Retinal pigment epithelial cell (primary cell): ENCODE measurements at regions not wholly inside any gene's neighbourhood (a gene's known extent, or its start where the extent isn't known, plus 50 kb on each side); places are given as distances from the start of the nearest gene placed in this dataset.

Source experiments
- DNase-seq: peaks from one replicate; pipeline ENCODE4 v3.0.0-alpha.2; 2010; ENCODE audit warnings: low read depth
- H3K4me3 ChIP-seq: 2 replicates; pipeline ENCODE4 v1.5.1; 2011; ENCODE audit warnings: mild to moderate bottlenecking, low read length, control low read depth, moderate library complexity
- CTCF ChIP-seq: conservative IDR thresholded peaks from 2 replicates; pipeline ENCODE4 v1.5.1; 2011; ENCODE audit warnings: low read depth, low read length, control low read depth, inconsistent platforms

DNA sequence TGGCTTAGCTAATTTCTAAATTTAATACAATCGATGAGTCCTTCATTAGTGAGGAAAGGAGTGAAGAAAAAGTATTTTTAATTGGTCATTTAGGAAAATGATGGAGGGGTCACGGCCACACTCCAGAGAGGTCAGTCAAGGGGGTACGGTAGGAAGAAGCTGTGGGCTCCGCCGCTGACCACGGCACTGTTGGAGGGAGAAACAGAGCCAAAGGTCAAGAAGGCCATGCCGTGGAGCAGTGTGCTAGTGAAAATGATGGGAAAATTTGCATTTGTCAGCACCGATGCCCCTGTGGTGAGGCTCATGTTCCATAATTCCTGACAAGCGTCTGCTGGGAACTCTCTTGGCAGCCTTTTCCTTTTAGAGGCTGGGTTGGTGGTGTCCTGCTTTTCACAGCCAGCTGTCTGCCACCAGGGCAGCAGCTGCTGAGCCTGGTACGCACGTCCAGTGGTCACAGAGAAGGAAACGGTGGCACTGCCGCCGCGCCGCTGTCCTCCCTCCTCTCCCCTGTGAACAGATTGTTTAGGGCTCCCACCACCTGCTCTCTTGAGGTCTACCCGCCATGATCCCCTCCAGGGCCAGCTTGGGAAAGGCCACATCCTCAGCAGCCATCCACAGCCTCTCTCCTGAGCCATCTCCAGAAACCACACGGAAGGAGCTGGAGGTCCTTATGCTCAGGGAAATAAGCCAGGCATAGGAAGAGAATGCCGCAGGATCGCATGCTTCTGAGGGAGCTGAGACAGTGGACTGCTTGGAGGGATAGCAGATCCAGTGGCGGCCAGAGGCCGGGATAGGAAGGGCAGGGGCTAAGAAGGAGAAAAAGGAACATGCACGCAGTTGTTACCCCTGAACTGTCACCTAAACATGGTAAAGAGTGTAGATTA is 263.7 kb upstream of the PPP2R2D start:
- no peak for TF ChIP-seq CTCF
- no peak for DNase-seq
- no peak overlapping the region for H3K4me3 ChIP-seq

DNA sequence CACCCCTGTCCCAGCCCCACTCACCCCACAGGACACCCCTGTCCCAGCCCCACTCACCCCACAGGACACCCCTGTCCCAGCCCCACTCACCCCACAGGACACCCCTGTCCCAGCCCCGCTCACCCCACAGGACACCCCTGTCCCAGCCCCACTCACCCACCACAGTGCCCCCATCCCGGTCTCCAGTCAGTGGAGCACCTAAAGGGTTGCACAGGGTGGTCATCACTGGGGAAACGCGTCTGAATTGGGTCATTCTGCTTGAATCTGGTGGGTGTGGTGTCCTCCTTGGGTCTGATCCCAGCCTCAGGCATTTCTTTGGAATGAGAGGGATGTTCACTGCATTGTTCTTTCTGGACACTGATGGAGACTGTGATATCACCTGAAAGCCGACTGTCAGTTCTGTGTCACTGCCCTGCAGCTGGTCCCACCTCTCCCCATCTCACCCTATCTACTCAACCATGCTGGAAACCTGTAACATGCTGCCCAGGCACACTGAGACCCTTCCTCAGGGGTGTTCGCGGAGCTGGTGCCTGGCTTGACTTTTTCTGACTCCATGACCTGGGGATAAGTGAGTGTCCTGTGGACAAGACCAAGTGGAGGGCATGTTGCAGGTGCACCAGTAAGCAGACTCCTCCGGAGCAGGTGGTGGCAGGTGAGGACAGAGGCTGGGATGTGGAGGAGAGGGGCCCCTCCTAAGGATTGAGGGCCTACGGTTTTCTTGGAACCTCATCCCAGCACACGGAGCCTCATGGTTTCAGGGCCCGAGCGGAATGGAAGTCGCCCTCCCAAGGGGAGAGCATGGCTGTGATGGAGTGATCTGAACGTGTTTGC is 262.5 kb upstream of the PPP2R2D start:
- no peak for TF ChIP-seq CTCF
- no peak overlapping the region for H3K4me3 ChIP-seq
- DNase-seq, result no peak

- no peak for TF ChIP-seq CTCF
- no peak overlapping the region for H3K4me3 ChIP-seq
- DNase-seq, result no peak
These were observed 261.9 kb upstream of the PPP2R2D start for GRCh38 chr10:131638880-131639278.

DNA sequence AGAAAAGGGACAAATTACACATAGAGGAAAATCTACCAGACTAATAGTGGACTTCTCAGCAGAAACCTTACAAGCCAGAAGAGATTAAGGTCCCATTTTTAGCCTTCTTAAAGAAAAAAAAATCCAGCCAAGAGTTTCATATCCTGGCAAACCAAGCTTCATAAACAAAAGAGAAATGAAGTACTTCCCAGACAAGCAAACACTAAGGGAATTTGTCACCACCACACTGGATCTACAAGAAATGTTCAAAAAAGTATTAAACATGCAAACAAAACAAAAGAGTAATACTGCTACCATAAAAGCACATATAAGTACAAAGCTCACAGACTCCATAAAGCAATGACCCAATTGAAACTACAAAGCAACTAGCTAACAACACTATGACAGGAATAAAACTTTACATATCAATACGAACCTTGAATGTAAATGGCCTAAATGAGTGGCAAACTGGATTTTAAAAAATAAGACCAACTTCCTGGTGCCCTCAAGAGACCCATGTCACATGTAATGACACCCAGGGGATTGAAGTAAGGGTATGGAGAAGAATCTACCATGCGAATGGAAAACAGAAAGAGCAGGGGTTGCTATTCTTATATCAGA is 260.7 kb upstream of the PPP2R2D start:
- TF ChIP-seq CTCF, result no peak
- no peak for DNase-seq
- H3K4me3 ChIP-seq, result no peak overlapping the region

DNA sequence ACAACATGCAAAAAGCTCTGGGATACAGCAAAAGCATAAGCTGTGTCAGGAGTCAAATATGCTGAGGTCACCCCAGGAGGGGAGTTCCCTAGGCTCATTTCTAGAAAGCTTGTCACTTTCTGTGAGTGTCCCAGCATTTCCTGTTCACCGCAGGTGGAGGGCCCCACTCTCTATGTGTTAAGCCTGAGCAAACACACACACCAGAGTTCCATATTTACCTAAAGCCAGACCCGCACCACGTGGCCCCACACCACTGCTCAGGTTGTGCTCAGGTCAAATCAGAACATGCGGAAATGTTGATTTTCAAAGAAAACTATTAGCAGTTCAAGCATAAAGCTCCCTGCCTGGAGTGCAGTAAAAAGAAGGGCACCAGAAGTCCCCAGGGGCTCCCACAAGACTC is 259.6 kb upstream of the PPP2R2D start:
- TF ChIP-seq CTCF, result no peak
- DNase-seq, result no peak
- H3K4me3 ChIP-seq, result no peak overlapping the region

GRCh38 chr10:131641898-131642297 is 258.9 kb upstream of the PPP2R2D start:
- no peak for TF ChIP-seq CTCF
- DNase-seq, result no peak
- no peak overlapping the region for H3K4me3 ChIP-seq
